ENCODE measurements at regions not wholly inside any gene's neighbourhood (a gene's known extent, or its start where the extent isn't known, plus 50 kb on each side); places are given as distances from the start of the nearest gene placed in this dataset.

DNA sequence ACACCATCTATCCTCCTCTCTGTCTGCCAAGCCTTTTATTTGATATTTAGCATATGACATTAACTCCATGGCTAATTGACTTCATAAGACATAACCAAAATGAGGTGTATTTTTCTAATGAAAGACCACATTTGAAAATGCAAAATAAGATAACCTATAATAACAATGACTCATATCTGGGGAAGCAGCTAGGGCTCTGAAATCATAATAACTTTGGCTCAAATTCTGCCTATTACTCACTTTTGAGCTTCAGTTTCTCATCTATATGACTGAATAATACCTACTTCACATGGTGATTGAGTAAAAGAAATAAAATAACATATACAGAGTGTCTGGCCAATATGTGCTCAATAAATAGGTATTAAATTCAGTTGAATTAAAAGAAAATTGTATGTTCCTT, 1419.8 kb upstream of the TENM4 start:
- Histone ChIP-seq H3K4me1 (ENCODE audit: insufficient read depth, low read length, severe bottlenecking) (no peaks in the 10 kb centered on the region), H3K27ac (ENCODE audit: low read depth, low read length, poor library complexity, severe bottlenecking) (no peak overlapping the region), H3K9me3 (ENCODE audit: low read length) (no peaks in the 10 kb centered on the region), H3K9ac (ENCODE audit: low read length) (no peak overlapping the region), H4K20me1 (ENCODE audit: insufficient read depth, low read length) (no peaks in the 10 kb centered on the region), H3F3A (ENCODE audit: insufficient read depth, low read length) (no peaks in the 10 kb centered on the region), H3K4me3 (ENCODE audit: low read depth, low read length, poor library complexity, severe bottlenecking) (no peak overlapping the region), H3K4me2 (ENCODE audit: low read length) (no peak overlapping the region), H3K79me2 (ENCODE audit: insufficient read depth, low read length) (no peaks in the 10 kb centered on the region), H3K27me3 (ENCODE audit: insufficient read depth, low read length) (no peaks in the 10 kb centered on the region), H2AFZ (ENCODE audit: low read length) (no peak overlapping the region), H3K9me2 (ENCODE audit: low read depth, low read length) (no peaks in the 10 kb centered on the region), H3K36me3 (ENCODE audit: insufficient read depth, low read length) (no peaks in the 10 kb centered on the region)
- TF ChIP-seq, protein P1, sequence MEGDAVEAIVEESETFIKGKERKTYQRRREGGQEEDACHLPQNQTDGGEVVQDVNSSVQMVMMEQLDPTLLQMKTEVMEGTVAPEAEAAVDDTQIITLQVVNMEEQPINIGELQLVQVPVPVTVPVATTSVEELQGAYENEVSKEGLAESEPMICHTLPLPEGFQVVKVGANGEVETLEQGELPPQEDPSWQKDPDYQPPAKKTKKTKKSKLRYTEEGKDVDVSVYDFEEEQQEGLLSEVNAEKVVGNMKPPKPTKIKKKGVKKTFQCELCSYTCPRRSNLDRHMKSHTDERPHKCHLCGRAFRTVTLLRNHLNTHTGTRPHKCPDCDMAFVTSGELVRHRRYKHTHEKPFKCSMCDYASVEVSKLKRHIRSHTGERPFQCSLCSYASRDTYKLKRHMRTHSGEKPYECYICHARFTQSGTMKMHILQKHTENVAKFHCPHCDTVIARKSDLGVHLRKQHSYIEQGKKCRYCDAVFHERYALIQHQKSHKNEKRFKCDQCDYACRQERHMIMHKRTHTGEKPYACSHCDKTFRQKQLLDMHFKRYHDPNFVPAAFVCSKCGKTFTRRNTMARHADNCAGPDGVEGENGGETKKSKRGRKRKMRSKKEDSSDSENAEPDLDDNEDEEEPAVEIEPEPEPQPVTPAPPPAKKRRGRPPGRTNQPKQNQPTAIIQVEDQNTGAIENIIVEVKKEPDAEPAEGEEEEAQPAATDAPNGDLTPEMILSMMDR (IDR thresholded peaks at IDR 0.05; ENCODE audit: low read length), result no peak
- no peak for TF ChIP-seq EZH2 (IDR thresholded peaks at IDR 0.05; ENCODE audit: borderline replicate concordance, low read length)

DNA sequence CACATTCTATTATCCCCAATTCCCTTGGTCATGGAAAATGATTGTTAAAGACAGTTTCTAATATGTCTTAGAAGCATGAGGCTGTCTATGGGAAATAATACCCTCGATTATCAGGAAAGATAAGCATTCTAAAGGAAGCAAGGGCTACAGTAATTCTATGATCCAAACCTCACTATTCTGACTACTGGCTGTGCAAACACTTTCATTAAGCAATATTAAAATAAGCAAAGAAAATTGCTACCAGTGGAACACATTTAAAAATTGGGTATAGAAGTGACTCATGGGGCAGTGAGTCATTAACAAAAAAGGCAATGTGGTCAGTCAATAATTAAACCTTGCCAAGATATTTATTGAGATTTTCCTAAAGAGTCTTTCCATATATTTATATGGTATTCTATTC, 1415.2 kb upstream of the TENM4 start:
- H3K4me3 ChIP-seq (ENCODE audit: low read depth, low read length, poor library complexity, severe bottlenecking), result no peak overlapping the region
- no peaks in the 10 kb centered on the region for H3K79me2 ChIP-seq (ENCODE audit: insufficient read depth, low read length)
- no peak overlapping the region for H3K4me2 ChIP-seq (ENCODE audit: low read length)
- H2AFZ ChIP-seq (ENCODE audit: low read length), result no peak overlapping the region
- no peak for TF ChIP-seq EZH2 (IDR thresholded peaks at IDR 0.05; ENCODE audit: borderline replicate concordance, low read length)
- H3F3A ChIP-seq (ENCODE audit: insufficient read depth, low read length), result no peaks in the 10 kb centered on the region
- H3K27ac ChIP-seq (ENCODE audit: low read depth, low read length, poor library complexity, severe bottlenecking), result no peak overlapping the region
- H4K20me1 ChIP-seq (ENCODE audit: insufficient read depth, low read length), result no peaks in the 10 kb centered on the region
- no peaks in the 10 kb centered on the region for H3K9me3 ChIP-seq (ENCODE audit: low read length)
- H3K9ac ChIP-seq (ENCODE audit: low read length), result no peak overlapping the region
- H3K36me3 ChIP-seq (ENCODE audit: insufficient read depth, low read length), result no peaks in the 10 kb centered on the region
- no peaks in the 10 kb centered on the region for H3K9me2 ChIP-seq (ENCODE audit: low read depth, low read length)
- no peaks in the 10 kb centered on the region for H3K27me3 ChIP-seq (ENCODE audit: insufficient read depth, low read length)
- no peaks in the 10 kb centered on the region for H3K4me1 ChIP-seq (ENCODE audit: insufficient read depth, low read length, severe bottlenecking)

DNA sequence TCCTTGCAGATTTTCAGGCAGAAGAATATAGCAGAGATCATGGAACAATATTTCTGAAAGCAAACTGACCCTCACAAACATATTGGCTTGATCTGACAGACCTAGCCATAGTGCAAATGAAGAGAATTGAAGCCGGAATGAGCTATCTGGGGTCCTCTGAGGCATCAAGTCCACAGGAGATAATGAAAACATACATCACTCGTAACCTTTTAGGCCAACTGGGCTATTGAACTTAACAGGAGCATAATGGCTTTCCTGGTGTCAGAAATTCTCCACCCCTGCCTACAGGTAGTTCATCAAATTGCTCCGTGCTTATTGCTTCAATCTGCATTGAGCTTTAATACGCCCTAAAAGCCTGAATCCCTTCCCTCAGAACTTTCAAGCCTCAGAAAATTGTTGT, 1414.6 kb upstream of the TENM4 start:
- no peaks in the 10 kb centered on the region for H3K27me3 ChIP-seq (ENCODE audit: insufficient read depth, low read length)
- H3K9ac ChIP-seq (ENCODE audit: low read length), result no peak overlapping the region
- no peaks in the 10 kb centered on the region for H3K79me2 ChIP-seq (ENCODE audit: insufficient read depth, low read length)
- no peaks in the 10 kb centered on the region for H3K9me3 ChIP-seq (ENCODE audit: low read length)
- H2AFZ ChIP-seq (ENCODE audit: low read length), result no peak overlapping the region
- H3F3A ChIP-seq (ENCODE audit: insufficient read depth, low read length), result no peaks in the 10 kb centered on the region
- H3K36me3 ChIP-seq (ENCODE audit: insufficient read depth, low read length), result no peaks in the 10 kb centered on the region
- no peak for TF ChIP-seq EZH2 (IDR thresholded peaks at IDR 0.05; ENCODE audit: borderline replicate concordance, low read length)
- TF ChIP-seq, protein P1 (IDR thresholded peaks at IDR 0.05; ENCODE audit: low read length), result no peak
- H3K4me3 ChIP-seq (ENCODE audit: low read depth, low read length, poor library complexity, severe bottlenecking), result no peak overlapping the region
- H3K4me2 ChIP-seq (ENCODE audit: low read length), result no peak overlapping the region
- H3K4me1 ChIP-seq (ENCODE audit: insufficient read depth, low read length, severe bottlenecking), result no peaks in the 10 kb centered on the region
- no peak overlapping the region for H3K27ac ChIP-seq (ENCODE audit: low read depth, low read length, poor library complexity, severe bottlenecking)
- H4K20me1 ChIP-seq (ENCODE audit: insufficient read depth, low read length), result no peaks in the 10 kb centered on the region
- H3K9me2 ChIP-seq (ENCODE audit: low read depth, low read length), result no peaks in the 10 kb centered on the region

DNA sequence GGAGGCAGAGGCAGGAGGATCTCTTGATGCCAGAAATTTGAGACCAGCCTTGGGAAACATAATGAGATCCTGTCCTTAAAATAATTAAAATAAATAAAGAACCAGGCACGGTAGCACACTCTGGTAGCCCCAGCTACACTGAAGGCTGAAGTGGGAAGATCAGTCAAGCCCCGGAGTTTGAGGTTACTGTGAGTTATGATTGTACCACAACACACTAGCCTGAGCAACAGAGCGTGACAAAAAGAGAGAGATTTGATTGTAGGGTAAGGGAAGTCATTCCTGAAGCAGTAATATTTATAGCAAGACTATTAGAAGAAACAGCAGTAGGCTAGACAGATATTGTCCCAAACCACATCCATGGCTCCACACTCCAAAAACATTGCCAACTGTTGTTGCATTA, 1408.4 kb upstream of the TENM4 start:
- Histone ChIP-seq H3K4me3 (ENCODE audit: low read depth, low read length, poor library complexity, severe bottlenecking) (no peak overlapping the region), H3K4me1 (ENCODE audit: insufficient read depth, low read length, severe bottlenecking) (no peaks in the 10 kb centered on the region), H2AFZ (ENCODE audit: low read length) (no peak overlapping the region), H3K36me3 (ENCODE audit: insufficient read depth, low read length) (no peaks in the 10 kb centered on the region), H3K27ac (ENCODE audit: low read depth, low read length, poor library complexity, severe bottlenecking) (no peak overlapping the region), H3K79me2 (ENCODE audit: insufficient read depth, low read length) (no peaks in the 10 kb centered on the region), H3F3A (ENCODE audit: insufficient read depth, low read length) (no peaks in the 10 kb centered on the region), H3K4me2 (ENCODE audit: low read length) (no peak overlapping the region), H4K20me1 (ENCODE audit: insufficient read depth, low read length) (no peaks in the 10 kb centered on the region), H3K27me3 (ENCODE audit: insufficient read depth, low read length) (no peaks in the 10 kb centered on the region), H3K9me3 (ENCODE audit: low read length) (no peaks in the 10 kb centered on the region), H3K9ac (ENCODE audit: low read length) (no peak overlapping the region), H3K9me2 (ENCODE audit: low read depth, low read length) (no peaks in the 10 kb centered on the region)
- TF ChIP-seq, protein P1 (IDR thresholded peaks at IDR 0.05; ENCODE audit: low read length), result no peak
- no peak for TF ChIP-seq EZH2 (IDR thresholded peaks at IDR 0.05; ENCODE audit: borderline replicate concordance, low read length)

Measured in OCI-LY1 (cell line).